GM19025 (cell line): ENCODE measurements at regions not wholly inside any gene's neighbourhood (a gene's known extent, or its start where the extent isn't known, plus 50 kb on each side); places are given as distances from the start of the nearest gene placed in this dataset.

Experiments
- ATAC-seq: cut with Tn5 transposase; IDR thresholded peaks from one replicate; pipeline ENCODE4 v1.9.1; 2021; ENCODE audit warnings: mild to moderate bottlenecking, low read depth, moderate library complexity; ENCODE audit not compliant: unreplicated experiment

- no peak for ATAC-seq
These were observed 175.9 kb upstream of the CITED2 start for GRCh38 chr6:139550361-139550760.

GRCh38 chr6:139549561-139550070 is 175.2 kb upstream of the CITED2 start:
- ATAC-seq, result no peak

GRCh38 chr6:139547804-139548203 is 173.4 kb upstream of the CITED2 start:
- no peak for ATAC-seq

GRCh38 chr6:139547122-139547776 is 172.8 kb upstream of the CITED2 start:
- no peak for ATAC-seq

- no peak for ATAC-seq
These were observed 171.6 kb upstream of the CITED2 start for GRCh38 chr6:139546106-139546472.

GRCh38 chr6:139545206-139546105 is 171.0 kb upstream of the CITED2 start:
- no peak for ATAC-seq

- ATAC-seq, result no peak
These were observed 170.2 kb upstream of the CITED2 start for GRCh38 chr6:139544701-139545057.

GRCh38 chr6:139542351-139542750 is 167.9 kb upstream of the CITED2 start:
- ATAC-seq, result no peak

GRCh38 chr6:139540894-139541293 is 166.4 kb upstream of the CITED2 start:
- ATAC-seq, result no peak

GRCh38 chr6:139540276-139540675 is 165.8 kb upstream of the CITED2 start:
- ATAC-seq, result no peak

GRCh38 chr6:139539852-139540251 is 165.4 kb upstream of the CITED2 start:
- no peak for ATAC-seq

- no peak for ATAC-seq
These were observed 163.9 kb upstream of the CITED2 start for GRCh38 chr6:139538366-139538765.

GRCh38 chr6:139536751-139537617 is 162.5 kb upstream of the CITED2 start:
- ATAC-seq, result no peak

GRCh38 chr6:139534472-139535115 is 160.1 kb upstream of the CITED2 start:
- no peak for ATAC-seq

- no peak for ATAC-seq
These were observed 159.4 kb upstream of the CITED2 start for GRCh38 chr6:139533573-139534471.

- ATAC-seq, result no peak
These were observed 158.7 kb upstream of the CITED2 start for GRCh38 chr6:139533171-139533570.

- no peak for ATAC-seq
These were observed 157.0 kb upstream of the CITED2 start for GRCh38 chr6:139531148-139532115.

- ATAC-seq, result no peak
These were observed 156.1 kb upstream of the CITED2 start for GRCh38 chr6:139530561-139530960.
